ENCODE measurements at regions not wholly inside any gene's neighbourhood (a gene's known extent, or its start where the extent isn't known, plus 50 kb on each side); places are given as distances from the start of the nearest gene placed in this dataset.
A peak's percentile ranks its signal among the peaks of the same experiment; 100 is the strongest.

GRCh38 chr2:168380500-168380899 lies 75.6 kb upstream of the CERS6 start:
- DNase-seq, result no peak

DNA sequence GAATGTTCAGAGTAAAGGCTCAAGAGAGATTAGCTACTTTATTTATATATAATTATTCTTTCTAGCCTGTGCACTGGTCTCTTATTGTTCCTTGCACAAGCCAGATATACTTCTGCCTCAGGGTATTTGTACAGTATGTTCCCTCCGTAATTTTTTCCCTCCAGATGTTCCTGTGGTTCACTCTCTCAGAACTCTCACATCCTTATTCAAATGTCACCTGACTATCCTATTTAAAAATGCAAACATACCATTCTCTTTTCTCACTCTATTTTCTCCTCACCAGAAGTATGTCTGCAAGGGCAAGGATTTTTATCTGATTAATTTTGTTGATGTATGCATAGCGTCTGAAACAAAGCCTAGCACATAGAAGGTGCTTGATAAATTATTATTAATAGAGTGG lies 64.0 kb upstream of the CERS6 start:
- DNase-seq, result peak in 1 of 3 experiments; percentile 16

GRCh38 chr2:168392797-168393196 lies 63.3 kb upstream of the CERS6 start:
- no peak for DNase-seq

DNA sequence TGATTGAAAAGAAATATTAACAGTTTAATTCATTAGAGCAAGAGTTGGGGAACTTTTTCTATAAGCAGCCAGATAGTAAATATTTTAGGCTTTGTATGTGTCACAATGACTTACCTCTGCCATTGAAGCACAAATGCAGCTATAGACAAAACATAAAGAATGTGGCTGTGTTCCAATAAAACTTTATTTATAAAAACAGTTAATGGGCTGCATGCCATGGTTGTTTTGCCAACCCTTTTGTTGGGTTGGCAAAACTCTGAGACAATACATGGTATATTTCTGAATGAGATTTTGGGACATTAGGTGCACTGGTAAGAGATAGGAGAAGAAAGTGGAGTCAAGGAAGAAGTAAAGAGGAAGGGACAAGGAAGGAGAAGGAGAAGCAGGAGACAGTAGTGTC lies 61.8 kb upstream of the CERS6 start:
- DNase-seq, result no peak

DNA sequence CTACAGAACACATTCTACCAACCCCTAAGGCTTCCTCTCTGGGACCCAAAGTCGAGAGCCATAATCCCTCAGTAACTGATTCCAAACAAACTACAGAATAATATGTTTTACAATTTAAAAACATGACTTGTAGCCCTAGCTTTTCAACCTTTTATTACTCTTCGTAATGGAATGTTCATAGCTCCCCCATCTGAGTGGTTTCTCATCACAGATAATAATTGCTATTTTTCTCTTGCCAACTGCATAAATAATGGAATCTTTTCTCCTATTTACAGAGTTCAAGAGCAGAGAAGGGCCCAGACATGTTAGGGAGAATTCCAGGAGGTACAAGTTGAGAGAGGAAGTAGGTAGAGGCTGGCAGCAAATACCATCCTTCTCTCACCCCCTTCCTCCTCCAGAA lies 59.9 kb upstream of the CERS6 start:
- DNase-seq, result no peak

- DNase-seq, result no peak
These were observed 58.4 kb upstream of the CERS6 start for GRCh38 chr2:168397629-168398028.

- DNase-seq, result no peak
These were observed 55.0 kb upstream of the CERS6 start for GRCh38 chr2:168401048-168401556.

DNA sequence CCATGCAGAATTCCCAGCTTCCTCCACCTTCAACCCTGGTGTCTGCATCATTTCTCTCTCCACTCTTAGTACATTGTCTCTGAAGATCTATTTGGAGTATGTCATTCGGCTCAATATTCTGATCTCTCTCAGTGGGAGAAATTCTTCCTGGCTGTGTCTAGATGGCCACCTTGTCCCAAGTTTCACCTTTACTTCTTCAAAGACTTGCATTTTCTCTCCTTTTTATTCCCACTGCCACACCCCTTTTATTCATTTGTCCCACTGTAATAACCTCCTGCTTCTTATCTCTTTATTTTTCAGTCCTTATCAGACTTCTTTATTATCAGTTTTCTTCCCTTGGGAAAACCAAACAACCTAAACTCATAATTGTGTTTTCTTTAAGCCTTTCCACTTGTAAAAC lies 54.3 kb upstream of the CERS6 start:
- DNase-seq, result no peak

DNA sequence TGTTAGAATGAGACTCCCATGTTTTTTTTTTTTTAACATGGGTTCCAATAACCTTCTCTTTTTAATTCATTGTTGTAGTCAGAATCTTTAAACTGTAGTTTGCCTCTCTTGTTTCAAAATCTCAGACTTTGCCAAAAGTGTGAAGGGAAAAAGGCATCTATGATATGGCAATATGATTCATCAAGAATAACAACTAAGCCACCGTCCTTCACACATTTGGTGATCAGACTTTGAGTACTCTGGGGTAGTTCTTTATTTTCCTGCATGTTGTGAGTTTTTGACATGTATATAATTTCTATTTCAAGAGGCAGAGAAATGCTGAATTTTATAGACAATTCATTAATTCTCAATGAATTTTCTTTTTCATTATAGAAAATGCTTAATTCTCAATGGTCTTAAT lies 53.5 kb upstream of the CERS6 start:
- no peak for DNase-seq

DNA sequence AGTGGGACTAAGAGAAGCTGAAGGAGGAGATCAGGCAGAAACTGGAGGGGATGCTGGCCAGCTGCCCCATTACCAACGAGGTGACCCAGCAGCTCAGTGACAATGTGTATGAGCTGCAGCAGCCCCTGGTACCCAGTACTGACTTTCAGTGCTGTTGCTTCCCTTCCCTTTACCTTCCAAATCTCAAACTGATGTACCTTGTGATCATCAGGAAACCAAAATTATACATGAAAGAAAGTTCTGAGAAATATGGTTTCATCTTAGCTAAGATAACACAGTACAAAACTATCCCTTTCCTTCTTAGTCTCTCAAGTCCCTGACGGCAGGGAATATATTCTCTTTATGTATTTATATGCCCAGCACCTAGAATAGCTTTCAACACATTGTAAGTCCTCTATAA lies 52.3 kb upstream of the CERS6 start:
- no peak for DNase-seq

- DNase-seq, result no peak
These were observed 51.3 kb upstream of the CERS6 start for GRCh38 chr2:168404764-168405163.

Data from NCI-H1417 (cell line).